AG09319 (cell line): ENCODE measurements at regions not wholly inside any gene's neighbourhood (a gene's known extent, or its start where the extent isn't known, plus 50 kb on each side); places are given as distances from the start of the nearest gene placed in this dataset.
A peak's percentile ranks its signal among the peaks of the same experiment; 100 is the strongest.

ENCODE experiments used
- DNase-seq: peaks from one replicate; pipeline ENCODE4 v3.0.0-alpha.2; 2010; ENCODE audit warnings: low read depth; ENCODE audit errors: extremely low read depth
- TF ChIP-seq, protein P1 (sequence below): IDR thresholded peaks from 2 replicates; pipeline ENCODE4 v1.5.1; 2011; ENCODE audit warnings: low read depth, mild to moderate bottlenecking, inconsistent platforms, low read length, moderate library complexity

DNA sequence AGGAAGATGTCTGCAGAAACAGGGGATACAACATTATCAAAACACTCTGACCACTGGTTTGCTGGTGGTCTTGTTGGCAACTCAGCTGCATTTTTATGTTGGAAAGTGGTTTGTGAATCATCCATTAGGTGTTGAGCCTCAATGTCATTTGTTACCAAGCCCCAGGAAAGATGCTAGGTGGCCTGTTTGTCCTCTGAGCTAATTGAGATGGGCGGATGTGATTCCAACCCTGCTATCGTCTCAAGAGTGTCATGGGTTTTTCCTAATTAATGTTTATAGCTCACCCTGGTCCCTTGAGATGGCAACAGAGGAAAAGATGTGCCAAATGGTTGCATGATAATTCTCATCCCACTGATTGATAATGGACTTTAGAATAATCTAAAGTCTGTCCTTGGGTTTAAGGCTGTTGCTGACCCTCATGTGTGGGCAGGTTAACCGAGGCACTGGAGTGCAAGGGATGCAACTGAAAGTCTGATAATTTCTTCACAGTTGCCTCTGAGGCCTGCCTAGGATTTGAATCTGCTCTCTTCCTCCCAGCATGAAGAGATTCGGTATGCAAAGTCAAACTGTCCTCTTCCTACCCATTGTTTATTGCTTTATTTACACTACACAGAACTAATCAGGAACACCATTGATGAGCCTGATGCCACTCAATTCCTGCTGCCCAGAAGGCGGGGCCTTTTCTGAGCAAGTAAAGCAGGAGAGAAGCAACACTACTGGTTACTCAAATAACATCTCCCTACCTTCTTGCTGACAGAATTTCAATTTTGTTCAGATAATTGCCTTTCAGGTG is 166.2 kb upstream of the TBC1D5 start:
- DNase-seq = no peak
- TF ChIP-seq, protein P1, sequence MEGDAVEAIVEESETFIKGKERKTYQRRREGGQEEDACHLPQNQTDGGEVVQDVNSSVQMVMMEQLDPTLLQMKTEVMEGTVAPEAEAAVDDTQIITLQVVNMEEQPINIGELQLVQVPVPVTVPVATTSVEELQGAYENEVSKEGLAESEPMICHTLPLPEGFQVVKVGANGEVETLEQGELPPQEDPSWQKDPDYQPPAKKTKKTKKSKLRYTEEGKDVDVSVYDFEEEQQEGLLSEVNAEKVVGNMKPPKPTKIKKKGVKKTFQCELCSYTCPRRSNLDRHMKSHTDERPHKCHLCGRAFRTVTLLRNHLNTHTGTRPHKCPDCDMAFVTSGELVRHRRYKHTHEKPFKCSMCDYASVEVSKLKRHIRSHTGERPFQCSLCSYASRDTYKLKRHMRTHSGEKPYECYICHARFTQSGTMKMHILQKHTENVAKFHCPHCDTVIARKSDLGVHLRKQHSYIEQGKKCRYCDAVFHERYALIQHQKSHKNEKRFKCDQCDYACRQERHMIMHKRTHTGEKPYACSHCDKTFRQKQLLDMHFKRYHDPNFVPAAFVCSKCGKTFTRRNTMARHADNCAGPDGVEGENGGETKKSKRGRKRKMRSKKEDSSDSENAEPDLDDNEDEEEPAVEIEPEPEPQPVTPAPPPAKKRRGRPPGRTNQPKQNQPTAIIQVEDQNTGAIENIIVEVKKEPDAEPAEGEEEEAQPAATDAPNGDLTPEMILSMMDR = no peak

DNA sequence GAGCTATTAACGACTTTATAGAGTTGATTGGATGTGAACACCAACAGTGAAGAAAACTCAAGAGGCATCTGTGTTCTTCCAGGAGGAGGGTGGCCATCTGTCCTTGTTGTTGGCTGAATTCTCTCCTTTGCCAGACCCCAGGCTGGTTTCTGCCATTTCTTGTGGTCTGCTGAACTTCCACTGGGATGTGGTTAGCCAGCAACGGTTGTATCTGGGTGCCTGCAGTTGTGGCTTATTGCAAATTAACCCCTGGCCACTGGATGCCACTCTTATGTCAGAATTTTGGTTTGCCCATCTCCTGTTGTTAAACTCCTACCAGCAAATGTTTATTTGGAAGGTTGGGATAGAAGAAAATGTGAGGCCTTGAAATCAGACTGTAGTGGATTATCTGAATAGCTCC is 163.6 kb upstream of the TBC1D5 start:
- TF ChIP-seq, protein P1 = no peak
- no peak for DNase-seq

DNA sequence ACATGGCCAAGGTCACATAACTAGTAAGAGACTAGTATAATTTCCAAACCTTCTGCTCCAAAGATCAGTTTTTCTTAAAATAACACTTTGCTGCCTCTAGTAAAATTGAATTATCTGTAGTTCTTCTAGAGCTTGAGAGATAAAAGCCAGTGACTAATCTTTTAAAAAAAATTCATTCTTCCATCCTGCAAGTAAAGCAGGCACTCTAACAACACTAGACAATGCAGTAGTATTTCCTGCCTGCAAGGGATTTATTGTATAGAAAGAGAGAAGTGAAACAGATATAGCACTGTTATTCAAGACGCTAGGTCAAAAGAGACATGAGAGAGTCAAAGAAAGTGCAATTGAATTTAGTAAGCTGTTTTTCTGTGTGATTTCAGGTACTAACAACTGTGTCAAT is 159.5 kb upstream of the TBC1D5 start:
- DNase-seq = no peak
- TF ChIP-seq, protein P1 = no peak

DNA sequence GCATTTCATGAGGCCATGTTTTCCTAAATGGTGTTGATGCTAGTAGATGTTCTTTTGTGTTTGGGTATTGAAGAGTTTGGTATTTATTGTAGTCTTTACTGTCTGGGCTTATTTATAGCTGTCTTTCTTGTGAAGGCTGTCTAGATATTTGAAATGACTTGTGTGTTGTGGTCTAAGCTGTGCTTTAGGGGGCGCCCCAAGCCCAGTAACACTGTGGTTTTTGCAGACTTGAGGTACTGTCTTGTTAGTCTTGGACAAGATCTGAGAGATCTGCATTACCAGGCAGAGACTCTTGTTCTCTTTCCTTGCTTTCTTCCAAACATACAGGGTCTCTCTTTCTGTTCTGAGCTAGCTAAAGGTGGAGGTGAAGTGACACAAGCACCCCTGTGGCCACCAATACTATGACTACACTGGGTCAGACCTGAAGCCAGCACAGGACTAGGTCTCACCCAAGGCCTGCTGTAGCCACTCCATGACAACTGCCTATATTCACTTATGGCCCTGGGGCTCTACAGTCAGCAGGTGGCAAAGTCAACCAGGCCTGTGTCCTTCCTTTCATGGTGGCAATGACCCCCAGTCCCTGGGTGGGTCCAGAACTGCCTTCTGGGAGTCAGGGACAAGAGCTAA is 152.1 kb upstream of the TBC1D5 start:
- peak; percentile 25 for DNase-seq
- TF ChIP-seq, protein P1 = peak; percentile 60

DNA sequence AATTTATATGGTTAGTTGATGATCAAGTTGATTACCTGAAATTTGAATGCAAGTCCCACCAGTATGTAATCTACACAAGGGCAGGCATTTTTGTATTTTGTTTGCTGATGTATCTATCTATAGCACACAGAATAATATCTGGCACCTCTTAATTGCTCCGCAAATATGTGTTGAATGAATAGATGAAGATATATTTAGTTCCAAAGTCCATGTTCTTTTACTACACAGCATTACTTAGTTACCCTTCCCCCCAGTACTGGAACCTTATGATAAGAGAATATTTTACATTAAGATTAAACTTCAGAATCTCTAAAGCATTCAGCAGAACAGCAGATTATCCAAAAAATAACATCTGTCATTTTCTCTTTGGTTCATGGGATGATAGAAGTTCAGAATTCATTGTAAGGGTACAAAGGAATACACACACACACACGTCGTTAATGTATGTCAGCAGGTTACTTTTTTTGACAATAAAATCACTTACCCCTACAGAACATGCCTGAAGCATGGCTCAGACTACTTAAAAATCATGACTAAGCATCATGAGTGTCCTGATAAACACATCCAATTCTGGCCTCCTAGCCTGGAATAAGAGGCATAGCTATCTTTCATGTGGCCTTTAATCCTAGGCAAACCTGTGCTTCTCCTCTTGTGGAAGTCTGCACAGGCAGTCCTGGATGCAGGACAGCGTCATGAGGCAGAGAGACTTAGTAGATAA is 148.9 kb upstream of the TBC1D5 start:
- no peak for DNase-seq
- TF ChIP-seq, protein P1 = no peak

DNA sequence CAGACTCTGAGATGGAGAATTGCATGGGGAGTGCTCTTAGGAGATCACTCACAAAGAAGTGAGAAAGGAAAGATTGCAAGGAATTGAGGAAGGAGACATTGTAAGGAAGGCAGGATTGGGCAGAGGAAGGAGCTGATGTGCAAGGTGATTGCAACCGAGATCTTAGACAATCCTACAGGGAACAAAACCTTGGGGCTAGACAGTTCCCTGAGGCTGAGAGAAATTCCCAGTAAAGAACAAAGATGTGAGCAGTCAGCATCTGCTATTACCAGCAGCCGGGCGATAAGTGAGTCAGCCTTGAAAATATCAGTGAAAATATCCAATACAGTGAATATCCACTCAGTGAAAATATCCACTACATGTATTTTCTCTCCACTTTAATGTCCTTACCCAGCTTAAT is 143.6 kb upstream of the TBC1D5 start:
- TF ChIP-seq, protein P1 = no peak

DNA sequence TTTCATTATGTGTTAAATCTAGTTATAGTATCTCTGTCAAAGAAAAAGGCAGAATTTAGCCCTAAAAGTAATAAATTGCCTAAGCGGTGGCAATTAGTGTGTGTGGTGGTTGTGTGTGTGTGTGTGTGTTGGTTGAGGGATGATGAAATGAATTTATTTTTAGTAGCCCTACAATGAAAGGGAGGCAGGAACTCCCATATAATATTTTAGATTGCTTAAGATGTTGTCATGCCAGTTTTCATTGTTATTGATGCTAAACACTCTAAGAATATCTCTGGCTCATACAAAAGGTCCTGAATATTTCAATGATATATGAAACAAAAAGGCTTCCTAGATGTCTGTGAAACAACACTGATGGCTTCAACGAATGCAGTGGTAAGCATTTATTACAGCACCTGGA is 140.6 kb upstream of the TBC1D5 start:
- TF ChIP-seq, protein P1 = no peak
- DNase-seq = no peak

More for the DNA sequence above, 143.6 kb upstream of the TBC1D5 start:
- DNase-seq = no peak
